ENCODE measurements at regions not wholly inside any gene's neighbourhood (a gene's known extent, or its start where the extent isn't known, plus 50 kb on each side); places are given as distances from the start of the nearest gene placed in this dataset.

DNA sequence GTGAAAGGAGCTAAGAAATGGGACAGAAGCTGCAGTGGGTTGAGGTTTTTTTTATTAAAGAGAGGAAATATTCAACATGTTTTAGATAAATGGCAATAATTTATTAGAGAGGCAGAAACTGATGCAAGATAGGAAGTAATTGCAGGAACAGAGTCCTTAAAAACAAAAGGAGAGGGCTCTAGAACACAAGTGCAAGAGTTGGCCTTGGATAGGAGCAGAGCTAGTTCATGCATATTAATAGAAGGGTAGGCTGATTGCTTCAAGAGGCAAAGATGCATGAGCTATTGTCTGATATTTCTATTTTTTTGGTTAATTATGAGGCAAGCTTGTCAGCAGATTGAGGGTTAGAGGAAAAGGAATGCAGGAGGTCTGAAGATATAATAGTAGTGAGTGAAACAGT lies 91.0 kb upstream of the GPRIN3 start:
- no peak for TF ChIP-seq EZH2 (IDR thresholded peaks at IDR 0.05; ENCODE audit: borderline replicate concordance, low read depth, low read length, severe bottlenecking)
- TF ChIP-seq, protein P1, sequence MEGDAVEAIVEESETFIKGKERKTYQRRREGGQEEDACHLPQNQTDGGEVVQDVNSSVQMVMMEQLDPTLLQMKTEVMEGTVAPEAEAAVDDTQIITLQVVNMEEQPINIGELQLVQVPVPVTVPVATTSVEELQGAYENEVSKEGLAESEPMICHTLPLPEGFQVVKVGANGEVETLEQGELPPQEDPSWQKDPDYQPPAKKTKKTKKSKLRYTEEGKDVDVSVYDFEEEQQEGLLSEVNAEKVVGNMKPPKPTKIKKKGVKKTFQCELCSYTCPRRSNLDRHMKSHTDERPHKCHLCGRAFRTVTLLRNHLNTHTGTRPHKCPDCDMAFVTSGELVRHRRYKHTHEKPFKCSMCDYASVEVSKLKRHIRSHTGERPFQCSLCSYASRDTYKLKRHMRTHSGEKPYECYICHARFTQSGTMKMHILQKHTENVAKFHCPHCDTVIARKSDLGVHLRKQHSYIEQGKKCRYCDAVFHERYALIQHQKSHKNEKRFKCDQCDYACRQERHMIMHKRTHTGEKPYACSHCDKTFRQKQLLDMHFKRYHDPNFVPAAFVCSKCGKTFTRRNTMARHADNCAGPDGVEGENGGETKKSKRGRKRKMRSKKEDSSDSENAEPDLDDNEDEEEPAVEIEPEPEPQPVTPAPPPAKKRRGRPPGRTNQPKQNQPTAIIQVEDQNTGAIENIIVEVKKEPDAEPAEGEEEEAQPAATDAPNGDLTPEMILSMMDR (IDR thresholded peaks at IDR 0.05; ENCODE audit: extremely low read depth in 1 of 2, insufficient read depth in 1 of 2, low read depth in 1 of 2, low read length in 2 of 2): no peak
- TF ChIP-seq, protein P2, sequence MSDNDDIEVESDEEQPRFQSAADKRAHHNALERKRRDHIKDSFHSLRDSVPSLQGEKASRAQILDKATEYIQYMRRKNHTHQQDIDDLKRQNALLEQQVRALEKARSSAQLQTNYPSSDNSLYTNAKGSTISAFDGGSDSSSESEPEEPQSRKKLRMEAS (IDR thresholded peaks at IDR 0.05; ENCODE audit: insufficient read depth, insufficient read length): no peak
